ENCODE measurements at regions not wholly inside any gene's neighbourhood (a gene's known extent, or its start where the extent isn't known, plus 50 kb on each side); places are given as distances from the start of the nearest gene placed in this dataset.
"Not testable (repeated sequence)": the region's sequence is repeated elsewhere in the genome, so short reads cannot be mapped to it uniquely, and the experiment has no call there.

DNA sequence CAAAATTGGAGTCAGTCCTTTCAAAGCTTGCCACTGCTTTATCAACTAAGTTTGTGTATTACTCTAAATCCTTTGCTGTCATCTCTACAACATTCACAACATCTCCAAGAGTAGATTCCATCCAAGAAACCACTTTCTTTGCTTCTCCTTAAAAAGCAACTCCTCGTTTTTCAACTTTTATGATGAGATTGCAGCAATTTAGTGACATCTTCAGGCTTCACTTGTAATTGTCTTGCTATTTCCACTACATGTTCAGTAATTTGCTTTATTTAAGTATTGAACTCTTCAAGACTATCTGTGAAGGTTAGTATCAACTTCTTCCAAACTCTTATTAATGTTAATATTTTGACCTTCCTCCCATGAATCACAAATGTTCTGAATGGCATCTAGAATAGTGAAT, 747.9 kb downstream of the TMTC2 start:
- H3K4me1 ChIP-seq (ENCODE audit: control insufficient read depth in 3 of 3, insufficient read depth in 3 of 3, low read length in 3 of 3) = no peaks in the 10 kb centered on the region
- no peaks in the 10 kb centered on the region for H3K36me3 ChIP-seq (ENCODE audit: control insufficient read depth in 3 of 3, insufficient read depth in 3 of 3, low read length in 3 of 3)
- H3K9me3 ChIP-seq (ENCODE audit: control insufficient read depth in 3 of 3, low read length in 3 of 3) = no peaks in the 10 kb centered on the region
- H3K27ac ChIP-seq (ENCODE audit: low read depth, low read length) = no peak overlapping the region
- H3K4me3 ChIP-seq (ENCODE audit: low read length in 3 of 3) = no peak overlapping the region
- no peaks in the 10 kb centered on the region for H3K27me3 ChIP-seq (ENCODE audit: control insufficient read depth in 3 of 3, insufficient read depth in 3 of 3, low read length in 3 of 3)
- H3K9ac ChIP-seq (ENCODE audit: low read depth in 1 of 3, low read length in 3 of 3) = no peak overlapping the region

DNA sequence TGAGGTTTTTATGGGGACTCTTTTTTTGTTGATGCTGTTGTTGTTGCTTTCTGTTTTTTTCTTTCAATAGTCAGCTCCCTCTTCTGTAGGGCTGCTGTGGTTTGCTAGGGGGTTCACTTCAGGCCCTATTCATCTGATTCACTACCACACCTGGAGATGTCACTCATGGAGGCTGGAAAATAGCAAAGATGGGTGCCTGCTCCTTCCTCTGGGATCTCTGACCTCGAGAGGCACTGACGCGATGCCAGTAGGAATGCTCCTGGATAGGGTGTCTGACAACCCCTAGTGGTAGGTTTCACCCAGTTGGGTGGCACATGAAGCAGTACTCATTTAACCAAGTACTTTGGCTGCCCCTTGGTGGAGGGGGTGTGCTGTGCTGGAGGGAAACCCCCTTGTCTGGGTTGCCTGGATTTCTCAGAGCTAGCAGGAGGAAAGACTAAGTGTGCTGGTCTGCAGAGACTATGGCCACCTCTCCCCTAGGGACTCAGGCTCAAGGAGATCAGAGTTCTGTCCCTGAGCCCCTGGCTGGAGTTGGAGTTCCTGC, 745.5 kb downstream of the TMTC2 start:
- Histone ChIP-seq H3K27me3 (ENCODE audit: control insufficient read depth in 3 of 3, insufficient read depth in 3 of 3, low read length in 3 of 3) (no peaks in the 10 kb centered on the region), H3K4me3 (ENCODE audit: low read length in 3 of 3) (no peak overlapping the region), H3K27ac (ENCODE audit: low read depth, low read length) (no peak overlapping the region), H3K9ac (ENCODE audit: low read depth in 1 of 3, low read length in 3 of 3) (no peak overlapping the region), H3K4me1 (ENCODE audit: control insufficient read depth in 3 of 3, insufficient read depth in 3 of 3, low read length in 3 of 3) (no peaks in the 10 kb centered on the region), H3K9me3 (ENCODE audit: control insufficient read depth in 3 of 3, low read length in 3 of 3) (no peaks in the 10 kb centered on the region), H3K36me3 (ENCODE audit: control insufficient read depth in 3 of 3, insufficient read depth in 3 of 3, low read length in 3 of 3) (no peaks in the 10 kb centered on the region)

DNA sequence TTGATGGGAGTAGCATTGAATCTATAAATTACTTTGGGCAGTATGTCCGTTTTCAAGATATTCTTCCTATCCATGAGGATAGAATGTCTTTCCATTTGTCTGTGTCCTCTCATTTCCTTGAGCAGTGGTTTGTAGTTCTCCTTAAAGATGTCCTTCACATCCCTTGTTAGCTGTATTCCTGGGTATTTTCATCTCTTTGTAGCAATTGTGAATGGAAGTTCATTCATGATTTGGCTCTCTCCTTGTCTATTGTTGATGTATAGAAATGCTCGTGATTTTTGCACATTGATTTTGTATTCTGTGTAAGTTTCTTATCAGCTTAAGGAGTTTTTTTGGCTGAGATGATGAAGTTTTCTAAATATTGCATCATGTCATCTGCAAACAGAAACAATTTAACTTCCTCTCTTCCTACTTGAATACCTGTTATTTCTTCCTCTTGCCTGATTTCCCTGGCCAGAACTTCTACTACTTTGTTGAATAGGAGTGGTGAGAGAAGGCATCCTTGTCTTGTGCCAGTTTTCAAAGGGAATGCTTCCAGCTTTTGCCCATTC, 741.0 kb downstream of the TMTC2 start:
- not testable (repeated sequence) for H3K9me3 ChIP-seq (ENCODE audit: control insufficient read depth in 3 of 3, low read length in 3 of 3); H3K36me3 ChIP-seq (ENCODE audit: control insufficient read depth in 3 of 3, insufficient read depth in 3 of 3, low read length in 3 of 3); H3K27me3 ChIP-seq (ENCODE audit: control insufficient read depth in 3 of 3, insufficient read depth in 3 of 3, low read length in 3 of 3); H3K27ac ChIP-seq (ENCODE audit: low read depth, low read length); H3K9ac ChIP-seq (ENCODE audit: low read depth in 1 of 3, low read length in 3 of 3); H3K4me3 ChIP-seq (ENCODE audit: low read length in 3 of 3); H3K4me1 ChIP-seq (ENCODE audit: control insufficient read depth in 3 of 3, insufficient read depth in 3 of 3, low read length in 3 of 3)

DNA sequence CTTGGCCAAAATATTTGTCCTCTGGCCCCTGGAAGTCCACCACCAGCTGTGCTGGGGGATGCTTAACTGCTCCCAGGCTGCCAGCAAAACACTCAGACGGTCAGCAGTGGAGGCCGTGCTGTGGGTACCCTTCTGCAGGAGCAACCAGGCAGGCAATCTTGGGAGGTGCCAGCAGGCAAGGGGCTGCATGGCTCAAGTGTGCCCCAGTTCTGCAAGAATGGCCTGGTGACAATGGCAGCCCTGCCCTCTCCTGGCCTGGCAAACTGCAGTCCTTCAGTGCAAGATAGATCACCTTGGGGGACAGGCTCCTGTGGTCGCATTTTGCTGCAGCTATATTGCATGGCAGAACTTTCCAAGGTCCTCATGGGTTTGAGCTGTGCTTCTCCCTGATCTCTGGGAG, 728.3 kb downstream of the TMTC2 start:
- Histone ChIP-seq H3K27ac (ENCODE audit: low read depth, low read length) (no peak overlapping the region), H3K4me1 (ENCODE audit: control insufficient read depth in 3 of 3, insufficient read depth in 3 of 3, low read length in 3 of 3) (no peaks in the 10 kb centered on the region), H3K27me3 (ENCODE audit: control insufficient read depth in 3 of 3, insufficient read depth in 3 of 3, low read length in 3 of 3) (no peaks in the 10 kb centered on the region), H3K9me3 (ENCODE audit: control insufficient read depth in 3 of 3, low read length in 3 of 3) (peaks cover 0 to 2% (median 0%) of the 10 kb centered on the region in 3 donors), H3K4me3 (ENCODE audit: low read length in 3 of 3) (no peak overlapping the region), H3K9ac (ENCODE audit: low read depth in 1 of 3, low read length in 3 of 3) (no peak overlapping the region), H3K36me3 (ENCODE audit: control insufficient read depth in 3 of 3, insufficient read depth in 3 of 3, low read length in 3 of 3) (no peaks in the 10 kb centered on the region)

DNA sequence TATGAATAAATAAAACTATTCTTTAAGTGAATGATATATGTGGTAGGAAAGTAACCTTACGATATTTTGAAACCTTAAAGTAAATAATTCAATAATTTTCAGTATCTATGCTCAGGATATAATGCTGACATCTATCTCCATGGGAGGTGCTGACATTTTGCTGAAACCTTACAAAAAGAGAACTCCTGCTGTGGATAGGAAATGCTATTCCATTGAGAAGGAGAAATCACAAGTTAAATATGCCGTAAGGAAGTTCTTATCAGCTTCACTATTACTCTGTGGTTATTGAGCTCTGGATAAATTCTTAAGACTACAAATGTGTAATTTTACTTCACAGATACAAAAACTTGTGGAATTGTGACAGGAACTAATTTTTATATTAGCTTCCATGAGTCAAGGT, 722.1 kb downstream of the TMTC2 start:
- Histone ChIP-seq H3K9me3 (ENCODE audit: control insufficient read depth in 3 of 3, low read length in 3 of 3) (no peaks in the 10 kb centered on the region), H3K27me3 (ENCODE audit: control insufficient read depth in 3 of 3, insufficient read depth in 3 of 3, low read length in 3 of 3) (no peaks in the 10 kb centered on the region), H3K9ac (ENCODE audit: low read depth in 1 of 3, low read length in 3 of 3) (no peak overlapping the region), H3K36me3 (ENCODE audit: control insufficient read depth in 3 of 3, insufficient read depth in 3 of 3, low read length in 3 of 3) (no peaks in the 10 kb centered on the region), H3K4me1 (ENCODE audit: control insufficient read depth in 3 of 3, insufficient read depth in 3 of 3, low read length in 3 of 3) (no peaks in the 10 kb centered on the region), H3K27ac (ENCODE audit: low read depth, low read length) (no peak overlapping the region), H3K4me3 (ENCODE audit: low read length in 3 of 3) (no peak overlapping the region)

DNA sequence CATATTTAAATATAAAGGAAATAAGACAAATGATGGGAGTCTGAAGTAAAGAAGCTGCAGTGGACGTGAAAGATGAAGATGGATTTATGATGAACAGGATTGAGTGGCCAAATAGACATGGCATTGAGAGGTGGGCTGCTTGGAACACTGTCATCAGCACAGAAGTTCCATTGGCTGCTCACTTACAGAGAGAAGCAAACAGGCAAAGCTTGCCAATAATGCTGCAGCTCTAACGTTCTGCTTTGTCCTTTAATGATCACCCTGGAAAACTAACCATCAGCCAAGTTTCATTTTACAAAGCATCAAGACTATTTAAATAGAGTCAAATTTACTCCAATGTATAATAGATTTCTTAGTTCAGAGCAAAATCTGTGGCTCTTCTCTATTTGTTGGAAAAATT, 721.4 kb downstream of the TMTC2 start:
- no peaks in the 10 kb centered on the region for H3K36me3 ChIP-seq (ENCODE audit: control insufficient read depth in 3 of 3, insufficient read depth in 3 of 3, low read length in 3 of 3)
- no peak overlapping the region for H3K4me3 ChIP-seq (ENCODE audit: low read length in 3 of 3)
- H3K9ac ChIP-seq (ENCODE audit: low read depth in 1 of 3, low read length in 3 of 3) = no peak overlapping the region
- H3K9me3 ChIP-seq (ENCODE audit: control insufficient read depth in 3 of 3, low read length in 3 of 3) = no peaks in the 10 kb centered on the region
- H3K27me3 ChIP-seq (ENCODE audit: control insufficient read depth in 3 of 3, insufficient read depth in 3 of 3, low read length in 3 of 3) = no peaks in the 10 kb centered on the region
- H3K27ac ChIP-seq (ENCODE audit: low read depth, low read length) = no peak overlapping the region
- no peaks in the 10 kb centered on the region for H3K4me1 ChIP-seq (ENCODE audit: control insufficient read depth in 3 of 3, insufficient read depth in 3 of 3, low read length in 3 of 3)

DNA sequence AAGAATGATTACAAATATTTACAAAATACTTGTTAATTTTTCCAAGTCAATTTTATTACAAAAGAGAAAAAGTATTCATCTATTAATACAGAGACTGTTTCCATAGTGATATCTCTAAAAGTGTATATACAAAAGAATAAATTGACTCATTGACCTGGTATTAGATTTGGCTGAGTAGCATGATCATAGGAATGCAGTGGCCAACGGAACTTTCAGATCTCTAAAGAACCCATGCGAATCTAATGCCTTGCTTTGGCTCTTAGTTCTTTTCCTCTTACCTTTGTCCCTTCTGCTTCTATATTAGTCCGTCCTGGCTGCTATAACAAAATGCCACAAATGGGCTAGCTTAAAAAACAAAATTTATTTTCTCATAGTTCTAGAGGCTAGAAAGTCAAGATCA, 717.8 kb downstream of the TMTC2 start:
- Histone ChIP-seq H3K9ac (ENCODE audit: low read depth in 1 of 3, low read length in 3 of 3) (no peak overlapping the region), H3K27me3 (ENCODE audit: control insufficient read depth in 3 of 3, insufficient read depth in 3 of 3, low read length in 3 of 3) (no peaks in the 10 kb centered on the region), H3K36me3 (ENCODE audit: control insufficient read depth in 3 of 3, insufficient read depth in 3 of 3, low read length in 3 of 3) (no peaks in the 10 kb centered on the region), H3K9me3 (ENCODE audit: control insufficient read depth in 3 of 3, low read length in 3 of 3) (no peaks in the 10 kb centered on the region), H3K27ac (ENCODE audit: low read depth, low read length) (no peak overlapping the region), H3K4me3 (ENCODE audit: low read length in 3 of 3) (no peak overlapping the region), H3K4me1 (ENCODE audit: control insufficient read depth in 3 of 3, insufficient read depth in 3 of 3, low read length in 3 of 3) (no peaks in the 10 kb centered on the region)

DNA sequence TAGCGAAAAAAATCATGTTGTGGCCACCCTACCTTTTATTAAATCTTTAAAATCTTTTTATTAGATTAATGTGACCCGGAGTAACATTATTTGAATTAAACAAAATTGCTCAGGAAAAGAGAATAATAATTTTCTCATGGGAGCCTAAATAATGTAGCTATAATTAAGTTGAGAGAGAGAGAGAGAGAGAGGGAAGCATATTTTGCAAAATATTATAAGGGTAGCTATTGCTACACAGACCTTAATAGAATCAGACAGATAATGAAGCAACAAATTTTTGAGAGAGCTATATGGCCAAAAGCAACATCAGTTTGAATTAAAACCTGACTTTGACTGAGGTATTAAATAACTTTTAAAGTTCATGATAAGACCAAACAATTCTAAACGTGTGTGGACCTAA, 703.5 kb downstream of the TMTC2 start:
- H3K27ac ChIP-seq (ENCODE audit: low read depth, low read length) = no peak overlapping the region
- H3K4me1 ChIP-seq (ENCODE audit: control insufficient read depth in 3 of 3, insufficient read depth in 3 of 3, low read length in 3 of 3) = no peaks in the 10 kb centered on the region
- H3K36me3 ChIP-seq (ENCODE audit: control insufficient read depth in 3 of 3, insufficient read depth in 3 of 3, low read length in 3 of 3) = no peaks in the 10 kb centered on the region
- no peaks in the 10 kb centered on the region for H3K27me3 ChIP-seq (ENCODE audit: control insufficient read depth in 3 of 3, insufficient read depth in 3 of 3, low read length in 3 of 3)
- H3K9me3 ChIP-seq (ENCODE audit: control insufficient read depth in 3 of 3, low read length in 3 of 3) = no peaks in the 10 kb centered on the region
- H3K9ac ChIP-seq (ENCODE audit: low read depth in 1 of 3, low read length in 3 of 3) = no peak overlapping the region
- no peak overlapping the region for H3K4me3 ChIP-seq (ENCODE audit: low read length in 3 of 3)

DNA sequence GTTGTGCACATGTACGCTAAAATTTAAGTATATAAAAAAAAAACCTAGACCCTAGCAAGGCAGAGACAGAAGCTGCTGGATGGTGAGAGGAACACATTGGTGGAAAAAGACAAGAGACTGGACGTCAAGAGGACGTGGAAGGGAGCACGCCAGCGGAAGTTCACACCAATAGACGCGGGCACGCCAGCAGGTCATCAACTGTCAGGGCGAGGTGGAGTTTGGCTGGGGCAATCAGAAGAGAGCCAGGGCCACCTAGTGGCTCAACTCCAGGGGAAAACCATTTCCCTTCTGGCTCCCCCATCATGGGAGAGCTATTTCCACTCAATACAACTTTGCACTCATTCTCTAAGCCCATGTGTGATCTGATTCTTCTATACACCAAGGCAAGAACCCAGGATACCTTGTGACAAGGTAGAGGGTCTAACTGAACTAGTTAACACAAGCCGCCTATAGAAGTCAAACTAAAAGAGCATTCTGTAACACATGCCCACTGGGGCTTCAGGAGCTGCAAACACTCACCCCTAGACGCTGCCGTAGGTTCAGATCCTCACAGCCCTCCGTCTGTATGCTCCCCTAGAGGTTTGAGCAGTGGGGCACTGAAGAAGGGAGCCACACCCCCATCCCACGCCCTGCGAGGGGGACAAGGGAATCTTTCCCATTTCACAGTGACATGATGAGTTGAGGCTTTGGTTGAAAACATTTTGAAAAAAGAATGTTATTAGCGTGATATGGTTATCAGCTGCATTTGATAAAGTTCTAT, 702.7 kb downstream of the TMTC2 start:
- no peak overlapping the region for H3K27ac ChIP-seq (ENCODE audit: low read depth, low read length)
- no peak overlapping the region for H3K4me3 ChIP-seq (ENCODE audit: low read length in 3 of 3)
- no peaks in the 10 kb centered on the region for H3K36me3 ChIP-seq (ENCODE audit: control insufficient read depth in 3 of 3, insufficient read depth in 3 of 3, low read length in 3 of 3)
- H3K9ac ChIP-seq (ENCODE audit: low read depth in 1 of 3, low read length in 3 of 3) = no peak overlapping the region
- H3K9me3 ChIP-seq (ENCODE audit: control insufficient read depth in 3 of 3, low read length in 3 of 3) = no peaks in the 10 kb centered on the region
- H3K27me3 ChIP-seq (ENCODE audit: control insufficient read depth in 3 of 3, insufficient read depth in 3 of 3, low read length in 3 of 3) = no peaks in the 10 kb centered on the region
- no peaks in the 10 kb centered on the region for H3K4me1 ChIP-seq (ENCODE audit: control insufficient read depth in 3 of 3, insufficient read depth in 3 of 3, low read length in 3 of 3)

DNA sequence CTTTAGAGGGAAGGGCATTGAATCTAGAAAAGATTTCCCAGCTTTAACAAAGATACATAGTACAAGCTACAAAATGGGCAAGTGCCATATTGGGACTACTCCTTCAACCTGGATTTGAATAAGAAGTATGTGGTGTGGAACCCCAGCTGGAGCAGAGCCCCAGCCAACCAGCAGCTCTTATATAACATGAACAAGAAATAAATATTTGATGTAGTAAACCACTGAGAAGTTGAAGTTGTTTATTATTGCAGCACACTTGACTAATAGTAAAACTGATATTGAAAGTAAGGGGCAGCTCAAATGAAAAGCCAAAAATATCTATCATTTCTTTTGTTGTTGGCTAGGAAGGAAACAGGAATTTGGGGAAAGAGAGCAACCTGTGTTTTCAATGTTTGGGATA, 701.8 kb downstream of the TMTC2 start:
- Histone ChIP-seq H3K9ac (ENCODE audit: low read depth in 1 of 3, low read length in 3 of 3) (no peak overlapping the region), H3K4me1 (ENCODE audit: control insufficient read depth in 3 of 3, insufficient read depth in 3 of 3, low read length in 3 of 3) (no peaks in the 10 kb centered on the region), H3K4me3 (ENCODE audit: low read length in 3 of 3) (no peak overlapping the region), H3K27me3 (ENCODE audit: control insufficient read depth in 3 of 3, insufficient read depth in 3 of 3, low read length in 3 of 3) (no peaks in the 10 kb centered on the region), H3K36me3 (ENCODE audit: control insufficient read depth in 3 of 3, insufficient read depth in 3 of 3, low read length in 3 of 3) (no peaks in the 10 kb centered on the region), H3K27ac (ENCODE audit: low read depth, low read length) (no peak overlapping the region), H3K9me3 (ENCODE audit: control insufficient read depth in 3 of 3, low read length in 3 of 3) (no peaks in the 10 kb centered on the region)
